IPS-20b (cell line): ENCODE measurements at regions not wholly inside any gene's neighbourhood (a gene's known extent, or its start where the extent isn't known, plus 50 kb on each side); places are given as distances from the start of the nearest gene placed in this dataset.

Source experiments
- H3K27ac ChIP-seq: one replicate; pipeline ENCODE4 v1.5.1; 2013; ENCODE audit warnings: low read length
- H3K27me3 ChIP-seq: 2 replicates; pipeline ENCODE4 v1.6.1; 2013; ENCODE audit warnings: mild to moderate bottlenecking, low read length, inconsistent platforms; ENCODE audit not compliant: insufficient read depth
- H3K36me3 ChIP-seq: 2 replicates; pipeline ENCODE4 v1.6.1; 2013; ENCODE audit warnings: low read depth, mild to moderate bottlenecking, inconsistent platforms, low read length, moderate library complexity; ENCODE audit not compliant: insufficient read depth
- H3K4me1 ChIP-seq: 2 replicates; pipeline ENCODE4 v1.6.1; 2013; ENCODE audit warnings: mild to moderate bottlenecking, control low read depth, inconsistent platforms, low read length, moderate library complexity; ENCODE audit not compliant: insufficient read depth
- H3K4me3 ChIP-seq: 2 replicates; pipeline ENCODE4 v1.5.1; 2013; ENCODE audit warnings: mild to moderate bottlenecking, low read length, inconsistent platforms
- H3K9ac ChIP-seq: 2 replicates; pipeline ENCODE4 v1.6.1; 2013; ENCODE audit warnings: low read depth, mild to moderate bottlenecking, inconsistent platforms, low read length, moderate library complexity
- H3K9me3 ChIP-seq: 2 replicates; pipeline ENCODE4 v1.6.1; 2013; ENCODE audit warnings: mild to moderate bottlenecking, low read depth, low read length, inconsistent platforms; ENCODE audit not compliant: insufficient read depth

DNA sequence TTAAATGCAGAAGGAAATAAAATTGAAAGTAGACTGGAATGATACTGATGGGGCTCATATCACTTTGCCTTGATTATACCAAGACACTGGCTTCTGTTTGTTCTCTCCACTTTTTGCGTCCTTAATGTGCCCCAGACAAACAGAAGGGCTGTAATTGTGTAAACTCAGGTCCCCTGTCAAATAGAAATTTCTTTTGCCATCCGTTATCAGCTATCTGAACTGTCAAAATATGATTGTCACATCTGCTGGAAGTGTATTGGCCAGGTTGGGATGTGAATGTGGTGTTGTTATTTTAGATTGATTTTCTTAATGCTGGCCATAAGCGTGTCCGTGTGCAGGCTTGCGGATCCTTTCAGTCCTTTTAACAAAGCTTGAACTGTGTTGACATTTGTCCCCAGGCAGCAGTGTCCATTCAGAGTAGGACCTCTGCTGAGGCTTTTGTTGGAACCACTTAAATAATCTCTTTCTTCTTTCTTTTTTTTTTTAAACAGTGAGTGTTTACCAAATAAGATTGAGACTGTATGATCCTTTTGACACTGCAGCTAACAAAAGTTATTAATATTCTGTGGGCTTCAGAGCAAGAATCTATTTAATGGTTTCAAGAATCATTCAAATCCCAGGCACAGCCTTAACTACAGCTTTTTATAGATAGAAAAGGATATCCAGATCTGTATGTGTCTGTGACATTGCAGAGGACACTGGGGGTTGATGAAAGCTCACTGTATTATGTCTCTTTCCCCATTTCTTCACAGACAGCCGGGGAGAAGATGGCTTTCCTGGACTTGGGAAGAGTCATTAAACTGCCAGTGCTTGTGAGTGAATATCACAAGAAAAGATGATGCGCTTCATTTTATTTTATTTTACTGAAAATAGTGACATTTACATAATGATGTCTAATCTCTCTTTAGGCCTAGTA lies 171.7 kb downstream of the ZNF608 start:
- peaks cover 35% of the 10 kb centered on the region for H3K4me1 ChIP-seq
- no peaks in the 10 kb centered on the region for H3K27me3 ChIP-seq
- no peaks in the 10 kb centered on the region for H3K9me3 ChIP-seq
- H3K9ac ChIP-seq, result no peak overlapping the region
- no peak overlapping the region for H3K4me3 ChIP-seq
- H3K27ac ChIP-seq, result no peak overlapping the region
- no peaks in the 10 kb centered on the region for H3K36me3 ChIP-seq

DNA sequence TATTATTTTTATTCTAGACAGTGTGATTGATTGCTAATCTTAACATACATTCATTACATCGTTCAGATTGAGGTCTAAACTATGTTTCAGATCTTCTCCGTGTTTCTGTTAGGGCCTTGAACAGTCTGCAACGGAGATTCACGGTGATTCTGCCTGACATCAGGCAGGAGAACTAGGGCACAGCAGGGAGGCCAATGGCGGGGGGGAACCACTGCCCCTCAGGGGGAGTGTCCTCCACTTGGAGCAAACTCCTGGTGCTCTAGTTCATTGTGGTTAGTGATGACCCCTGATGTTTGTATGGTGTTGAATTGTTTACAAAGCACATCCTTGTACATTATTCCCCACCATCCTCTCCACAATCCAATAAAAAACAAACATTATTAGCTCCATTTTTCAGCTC lies 173.5 kb downstream of the ZNF608 start:
- no peak overlapping the region for H3K9ac ChIP-seq
- no peak overlapping the region for H3K4me3 ChIP-seq
- no peaks in the 10 kb centered on the region for H3K36me3 ChIP-seq
- no peaks in the 10 kb centered on the region for H3K9me3 ChIP-seq
- H3K27ac ChIP-seq, result no peak overlapping the region
- peaks cover 35% of the 10 kb centered on the region for H3K4me1 ChIP-seq
- H3K27me3 ChIP-seq, result no peaks in the 10 kb centered on the region

DNA sequence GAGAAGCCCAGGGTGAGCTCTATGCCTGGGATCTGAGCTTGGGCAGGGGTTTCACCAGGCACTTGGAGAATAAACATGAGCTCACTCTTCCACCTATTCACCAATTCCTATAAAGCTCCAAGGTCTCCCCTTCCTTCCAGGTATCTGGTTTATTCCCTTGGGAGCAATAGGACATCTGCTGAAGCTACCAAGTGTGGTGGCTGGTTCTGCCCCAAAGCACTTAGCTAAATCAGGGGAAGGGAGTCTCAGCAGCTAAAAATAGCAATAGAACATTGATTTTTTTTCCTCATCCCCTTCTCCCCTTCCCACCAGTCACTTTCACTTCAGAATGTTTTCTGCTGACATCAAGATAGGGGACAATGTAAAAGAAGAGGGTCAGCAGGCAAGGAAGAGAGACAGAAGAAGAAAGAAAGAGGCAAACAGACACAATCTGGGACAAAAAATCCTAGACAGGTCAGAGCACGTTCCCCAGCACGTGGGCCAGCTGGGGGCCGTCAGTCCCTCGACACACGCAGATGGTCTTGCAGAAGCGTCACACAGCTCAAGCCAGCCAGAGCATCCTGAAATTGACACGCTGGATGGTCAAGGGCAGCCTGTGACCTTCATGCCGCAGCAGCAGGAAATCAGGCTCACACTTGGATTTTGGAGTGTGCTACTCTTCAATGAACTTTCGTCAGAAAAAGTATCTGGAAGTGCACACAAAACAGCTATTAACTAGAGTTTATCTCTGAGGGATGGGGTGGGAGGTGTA lies 176.0 kb downstream of the ZNF608 start:
- Histone ChIP-seq H3K4me1 (peaks cover 28% of the 10 kb centered on the region), H3K4me3 (no peak overlapping the region), H3K9ac (no peak overlapping the region), H3K9me3 (no peaks in the 10 kb centered on the region), H3K27me3 (no peaks in the 10 kb centered on the region), H3K36me3 (no peaks in the 10 kb centered on the region), H3K27ac (no peak overlapping the region)

DNA sequence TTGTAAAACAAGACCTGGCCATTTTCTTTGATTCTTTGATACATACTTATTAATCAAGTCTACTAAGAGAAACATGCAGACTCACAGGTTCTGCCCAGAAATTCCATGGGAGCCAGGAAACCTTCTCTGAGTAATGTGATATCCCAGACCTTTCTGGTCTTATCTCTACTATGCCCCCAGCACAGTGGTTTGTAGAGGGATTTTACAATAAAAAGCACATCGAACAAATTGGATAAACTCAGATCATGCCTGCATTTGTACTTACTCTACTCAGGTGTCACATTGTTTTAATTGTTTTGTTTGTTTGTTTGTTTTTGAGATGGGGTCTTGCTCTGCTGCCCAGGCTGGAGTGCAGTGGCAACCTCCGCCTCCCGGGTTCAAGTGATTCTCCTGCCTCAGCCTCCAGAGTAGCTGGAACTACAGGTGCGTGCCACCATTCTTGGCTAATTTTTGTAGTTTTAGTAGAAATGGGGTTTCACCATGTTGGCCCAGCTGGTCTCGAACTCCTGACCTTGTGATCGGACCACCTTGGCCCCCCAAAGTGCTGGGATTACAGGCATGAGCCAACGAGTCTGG lies 179.5 kb downstream of the ZNF608 start:
- H3K27me3 ChIP-seq, result no peaks in the 10 kb centered on the region
- H3K36me3 ChIP-seq, result no peaks in the 10 kb centered on the region
- H3K4me3 ChIP-seq, result no peak overlapping the region
- H3K27ac ChIP-seq, result no peak overlapping the region
- H3K4me1 ChIP-seq, result no peaks in the 10 kb centered on the region
- H3K9me3 ChIP-seq, result no peaks in the 10 kb centered on the region
- H3K9ac ChIP-seq, result no peak overlapping the region

DNA sequence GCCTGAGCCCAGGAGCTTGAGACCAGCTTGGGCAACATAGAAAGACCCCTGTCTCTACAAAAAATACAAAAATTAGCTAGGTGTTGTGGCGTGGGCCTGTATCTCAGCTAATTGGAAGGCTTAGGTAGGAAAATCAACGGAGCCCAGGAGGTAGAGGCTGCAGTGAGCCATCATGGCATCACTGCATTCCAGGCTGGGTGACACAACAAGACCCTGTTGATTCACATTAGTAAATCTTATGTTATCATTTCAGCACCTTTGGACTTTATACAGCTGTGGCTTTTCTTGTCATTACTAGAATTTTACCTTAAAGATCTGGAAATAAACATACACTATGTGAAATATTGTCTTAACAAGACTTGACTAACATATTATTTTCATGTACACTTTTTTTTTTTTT lies 185.0 kb downstream of the ZNF608 start:
- Histone ChIP-seq H3K4me1 (no peaks in the 10 kb centered on the region), H3K27ac (no peak overlapping the region), H3K4me3 (no peak overlapping the region), H3K9ac (no peak overlapping the region), H3K27me3 (no peaks in the 10 kb centered on the region), H3K36me3 (no peaks in the 10 kb centered on the region), H3K9me3 (no peaks in the 10 kb centered on the region)

DNA sequence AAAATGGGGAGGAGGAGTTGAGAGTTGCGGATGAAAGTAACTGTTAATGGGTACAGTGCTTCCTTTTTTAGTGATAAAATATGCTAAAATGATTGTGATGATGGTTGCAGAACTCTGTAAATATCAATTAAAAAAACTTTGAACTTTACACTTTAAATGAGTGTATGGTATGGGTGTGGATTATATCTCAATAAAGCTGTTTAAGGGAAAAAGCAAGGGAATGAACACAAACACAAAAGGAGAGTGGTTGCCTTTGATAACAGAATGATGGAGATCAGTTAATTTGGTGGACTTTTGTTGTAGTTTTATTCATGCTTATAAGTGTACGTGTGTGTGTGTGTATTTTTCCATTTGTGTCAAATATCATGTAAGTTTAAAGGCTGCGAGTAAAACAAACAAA lies 186.1 kb downstream of the ZNF608 start:
- no peak overlapping the region for H3K9ac ChIP-seq
- no peaks in the 10 kb centered on the region for H3K27me3 ChIP-seq
- no peaks in the 10 kb centered on the region for H3K4me1 ChIP-seq
- no peaks in the 10 kb centered on the region for H3K36me3 ChIP-seq
- H3K4me3 ChIP-seq, result no peak overlapping the region
- no peaks in the 10 kb centered on the region for H3K9me3 ChIP-seq
- H3K27ac ChIP-seq, result no peak overlapping the region

DNA sequence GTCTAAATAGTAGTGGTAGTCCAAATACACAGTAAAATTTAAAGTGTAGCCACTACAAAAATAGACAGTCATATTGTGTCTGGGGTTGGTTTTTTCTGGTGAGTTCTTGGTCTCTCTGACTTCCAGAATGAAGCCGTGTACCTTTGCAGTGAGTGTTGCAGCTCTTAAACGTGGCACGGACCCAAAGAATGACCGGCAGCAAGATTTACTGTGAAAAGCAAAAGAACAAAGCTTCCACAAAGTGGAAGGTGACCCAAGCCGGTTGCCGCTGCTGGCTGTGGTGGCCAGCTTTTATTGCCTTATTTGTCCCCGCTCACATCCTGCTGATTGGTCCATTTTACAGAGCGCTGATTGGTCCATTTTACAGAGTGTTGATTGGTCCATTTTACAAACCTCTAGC lies 188.7 kb downstream of the ZNF608 start:
- no peaks in the 10 kb centered on the region for H3K9me3 ChIP-seq
- no peak overlapping the region for H3K27ac ChIP-seq
- no peaks in the 10 kb centered on the region for H3K36me3 ChIP-seq
- no peak overlapping the region for H3K4me3 ChIP-seq
- H3K9ac ChIP-seq, result no peak overlapping the region
- H3K4me1 ChIP-seq, result peaks cover 15% of the 10 kb centered on the region; the same call in 1 of the 2 replicates
- H3K27me3 ChIP-seq, result no peaks in the 10 kb centered on the region; the same call in 1 of the 2 replicates

DNA sequence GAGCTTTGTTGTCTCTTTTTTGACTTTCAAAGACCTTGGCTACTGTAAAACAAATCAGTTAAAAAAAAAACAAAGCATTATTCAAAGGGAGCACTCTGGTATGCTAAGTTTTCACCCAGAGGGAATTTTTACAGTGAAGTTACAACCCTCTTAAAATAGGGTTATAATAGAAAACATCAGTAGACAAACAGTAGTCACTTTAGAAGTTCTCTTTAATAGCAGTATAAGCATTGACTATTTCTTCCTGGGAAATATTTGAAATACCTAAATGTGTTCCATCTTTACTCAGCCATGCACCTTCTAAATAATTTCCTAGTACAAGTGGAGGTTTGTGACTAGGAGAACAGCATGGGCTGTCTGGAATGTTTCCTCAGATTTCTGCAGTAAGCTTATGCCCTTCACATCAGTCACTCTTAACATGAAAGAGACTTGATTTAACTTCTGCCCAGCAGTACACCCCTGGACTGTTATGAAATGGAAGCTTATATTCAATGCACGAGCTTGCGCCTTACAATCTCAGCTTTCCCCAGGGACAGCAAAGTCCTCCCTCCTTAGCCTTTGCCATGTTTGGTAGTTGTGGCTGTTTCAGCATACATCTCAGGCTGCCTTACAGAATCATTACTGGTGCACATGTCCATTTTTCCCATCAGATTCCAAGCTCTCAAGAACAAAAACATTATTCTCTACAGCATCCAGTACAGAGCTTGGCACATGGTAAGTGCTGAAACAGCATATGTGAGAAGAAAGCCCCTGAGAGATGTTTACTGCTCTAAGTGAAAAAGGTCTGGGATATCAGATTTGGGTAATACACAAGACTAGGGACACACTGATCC lies 191.5 kb downstream of the ZNF608 start:
- no peaks in the 10 kb centered on the region for H3K9me3 ChIP-seq

DNA sequence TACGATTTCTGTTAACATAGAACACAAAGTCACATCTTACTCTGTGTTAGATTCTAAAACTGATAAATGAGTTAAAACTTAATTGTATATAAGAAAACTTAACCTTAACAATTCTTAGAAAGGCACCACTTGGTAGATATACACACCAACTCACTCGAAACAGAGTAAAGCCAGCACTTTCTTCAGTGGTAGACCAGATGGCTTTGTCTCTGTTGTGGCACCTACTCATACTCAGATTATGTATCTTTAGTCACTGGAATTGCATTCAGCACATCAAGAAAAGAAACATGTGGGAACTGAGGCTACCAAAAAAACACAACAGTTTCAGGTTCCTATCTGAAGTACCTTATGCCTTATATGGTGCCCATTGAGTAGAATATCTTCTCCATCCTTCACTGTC lies 192.5 kb downstream of the ZNF608 start:
- no peak overlapping the region for H3K9ac ChIP-seq
- no peaks in the 10 kb centered on the region for H3K9me3 ChIP-seq
- H3K4me3 ChIP-seq, result no peak overlapping the region
- no peak overlapping the region for H3K27ac ChIP-seq
- H3K36me3 ChIP-seq, result no peaks in the 10 kb centered on the region
- no peaks in the 10 kb centered on the region; the same call in 1 of the 2 replicates for H3K27me3 ChIP-seq
- H3K4me1 ChIP-seq, result peaks cover 34% of the 10 kb centered on the region; the same call in 1 of the 2 replicates

More for the DNA sequence above, 191.5 kb downstream of the ZNF608 start:
- H3K4me1 ChIP-seq, result peaks cover 28% of the 10 kb centered on the region; the same call in 1 of the 2 replicates
- no peaks in the 10 kb centered on the region for H3K36me3 ChIP-seq
- no peak overlapping the region for H3K4me3 ChIP-seq
- no peak overlapping the region for H3K9ac ChIP-seq
- H3K27ac ChIP-seq, result no peak overlapping the region
- H3K27me3 ChIP-seq, result no peaks in the 10 kb centered on the region; the same call in 1 of the 2 replicates

DNA sequence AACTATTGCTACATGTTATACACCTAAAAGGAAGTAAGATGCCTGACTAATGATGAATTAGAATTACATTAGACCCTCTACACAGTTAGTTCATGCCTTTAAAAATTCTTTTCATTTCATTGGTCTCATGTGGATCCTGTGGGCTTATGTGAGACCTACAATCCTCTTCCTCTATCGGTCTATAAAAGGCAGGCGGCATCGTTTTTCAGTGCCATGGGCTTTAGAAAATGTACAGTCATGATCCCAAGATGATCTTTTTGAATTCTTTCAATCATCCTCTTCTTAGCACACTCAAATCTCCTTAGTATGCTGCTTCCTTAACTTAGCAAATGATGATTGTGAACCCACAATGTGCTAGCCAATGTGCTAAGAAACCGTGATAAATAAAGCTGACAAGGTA lies 193.9 kb downstream of the ZNF608 start:
- H3K9ac ChIP-seq, result no peak overlapping the region
- no peaks in the 10 kb centered on the region; the same call in 1 of the 2 replicates for H3K27me3 ChIP-seq
- H3K4me1 ChIP-seq, result peaks cover 34% of the 10 kb centered on the region; the same call in 1 of the 2 replicates
- H3K9me3 ChIP-seq, result no peaks in the 10 kb centered on the region
- no peak overlapping the region for H3K27ac ChIP-seq
- no peaks in the 10 kb centered on the region for H3K36me3 ChIP-seq
- H3K4me3 ChIP-seq, result no peak overlapping the region

DNA sequence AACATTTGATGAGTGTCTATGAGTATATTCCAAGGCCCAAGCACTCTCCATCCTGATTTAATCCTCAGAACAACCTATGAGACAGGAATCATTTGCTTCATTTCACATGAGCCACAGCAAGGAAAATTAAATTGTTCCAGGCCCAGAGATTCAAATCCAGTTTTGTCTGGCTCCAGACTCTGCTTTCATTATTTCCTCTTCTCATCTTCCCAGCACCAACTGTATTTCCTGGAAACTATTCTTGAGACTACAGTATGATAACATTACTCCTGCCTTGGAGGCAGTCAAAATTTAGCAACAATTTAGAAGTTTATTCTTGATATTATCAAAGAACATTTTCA lies 194.5 kb downstream of the ZNF608 start:
- Histone ChIP-seq H3K27me3 (no peaks in the 10 kb centered on the region; the same call in 1 of the 2 replicates), H3K36me3 (no peaks in the 10 kb centered on the region), H3K27ac (no peak overlapping the region), H3K4me1 (peaks cover 34% of the 10 kb centered on the region; the same call in 1 of the 2 replicates), H3K9me3 (no peaks in the 10 kb centered on the region), H3K4me3 (no peak overlapping the region), H3K9ac (no peak overlapping the region)
